GM12892 (cell line): ENCODE measurements at regions not wholly inside any gene's neighbourhood (a gene's known extent, or its start where the extent isn't known, plus 50 kb on each side); places are given as distances from the start of the nearest gene placed in this dataset.

Experiments
- POLR2A ChIP-seq: IDR thresholded peaks from 2 replicates; pipeline ENCODE4 v1.6.1; 2011; ENCODE audit warnings: low read depth, low read length, control low read depth
- POLR2AphosphoS5 ChIP-seq: IDR thresholded peaks from 2 replicates; pipeline ENCODE4 v1.6.1; 2011; ENCODE audit warnings: low read depth, low read length, control low read depth
- TAF1 ChIP-seq: IDR thresholded peaks from 2 replicates; pipeline ENCODE4 v1.6.1; 2011; ENCODE audit warnings: low read depth, mild to moderate bottlenecking, control low read depth, low read length, borderline replicate concordance

DNA sequence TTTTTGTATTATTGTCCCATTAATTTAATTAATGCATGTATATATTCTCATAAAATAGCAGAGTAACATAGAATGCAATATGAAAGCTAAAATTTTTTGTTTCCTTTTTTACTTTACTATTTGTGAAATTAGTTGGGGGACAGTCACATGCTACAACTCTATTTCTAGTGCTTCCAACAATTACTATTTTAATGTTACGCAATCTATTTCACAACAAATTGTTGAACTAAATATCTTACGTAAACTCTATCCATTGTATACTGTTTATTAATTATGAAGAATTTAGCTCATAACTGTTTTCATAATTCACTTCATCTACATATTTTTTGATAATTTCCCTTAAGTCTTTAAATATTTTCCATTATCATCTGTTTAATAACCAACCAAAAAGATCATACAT, 1685.4 kb upstream of the CDH6 start:
- TF ChIP-seq POLR2AphosphoS5 = no peak
- no peak for TF ChIP-seq TAF1
- TF ChIP-seq POLR2A = no peak
